Renal cortical epithelial cell (primary cell): ENCODE measurements at regions not wholly inside any gene's neighbourhood (a gene's known extent, or its start where the extent isn't known, plus 50 kb on each side); places are given as distances from the start of the nearest gene placed in this dataset.
"Not testable (repeated sequence)": the region's sequence is repeated elsewhere in the genome, so short reads cannot be mapped to it uniquely, and the experiment has no call there.

Source experiments
- DNase-seq: peaks from one replicate; pipeline ENCODE4 v3.0.0-alpha.2; 2011; ENCODE audit warnings: low read depth

DNA sequence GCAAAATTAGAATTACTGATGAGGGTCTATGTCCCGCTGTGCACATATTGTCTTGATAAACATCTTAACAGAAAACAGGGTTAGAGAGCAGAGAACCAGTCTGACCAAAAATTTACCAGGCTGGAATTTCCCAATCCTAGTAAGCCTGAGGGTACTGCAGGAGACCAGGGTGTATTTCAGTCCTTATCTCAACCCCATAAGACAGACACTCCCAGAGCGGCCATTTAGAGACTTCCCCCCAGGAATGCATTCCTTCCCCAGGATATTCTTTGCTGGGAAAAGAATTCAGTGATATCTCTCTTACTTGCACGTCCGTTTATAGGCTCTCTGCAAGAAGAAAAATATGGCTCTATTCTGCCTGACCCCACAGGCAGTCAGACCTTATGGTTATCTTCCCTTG lies 101.4 kb upstream of the FAM3C start:
- DNase-seq = not testable (repeated sequence)

DNA sequence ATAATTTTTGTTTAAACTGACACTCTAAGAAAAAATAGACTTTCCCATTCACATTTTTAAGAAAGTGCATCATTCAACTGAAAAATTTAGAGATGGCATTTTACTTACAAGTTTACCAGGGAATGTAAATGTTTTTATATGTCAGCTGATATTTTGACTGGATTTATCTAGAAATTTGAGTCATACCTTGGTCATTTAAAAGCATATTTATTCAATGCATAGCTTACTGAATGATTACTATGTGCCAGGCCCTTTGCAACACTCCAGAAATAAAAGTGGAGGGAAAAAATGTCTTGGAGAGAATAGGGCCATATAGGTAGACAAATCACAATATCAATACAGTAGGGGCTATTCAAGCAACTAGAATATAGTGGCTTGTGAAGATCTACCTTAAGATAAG lies 98.4 kb upstream of the FAM3C start:
- no peak for DNase-seq

DNA sequence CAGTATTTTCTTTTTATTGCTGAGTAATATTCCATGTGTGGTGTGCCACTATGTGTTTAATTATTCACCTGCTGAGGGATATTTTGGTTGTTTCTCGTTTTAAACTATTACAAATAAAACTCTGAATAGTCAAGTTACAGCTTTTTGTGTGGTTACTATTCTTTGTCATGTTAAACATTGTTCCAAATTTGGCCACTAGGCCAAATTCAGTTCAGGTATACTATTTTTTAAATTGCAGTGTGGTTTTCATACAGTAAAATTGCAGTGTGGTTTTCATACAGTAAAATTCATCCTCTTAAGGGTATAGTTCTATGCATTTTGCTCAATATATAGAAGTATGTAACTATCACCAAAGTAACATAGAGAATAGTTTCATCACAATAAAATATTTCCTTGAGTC lies 97.4 kb upstream of the FAM3C start:
- no peak for DNase-seq

DNA sequence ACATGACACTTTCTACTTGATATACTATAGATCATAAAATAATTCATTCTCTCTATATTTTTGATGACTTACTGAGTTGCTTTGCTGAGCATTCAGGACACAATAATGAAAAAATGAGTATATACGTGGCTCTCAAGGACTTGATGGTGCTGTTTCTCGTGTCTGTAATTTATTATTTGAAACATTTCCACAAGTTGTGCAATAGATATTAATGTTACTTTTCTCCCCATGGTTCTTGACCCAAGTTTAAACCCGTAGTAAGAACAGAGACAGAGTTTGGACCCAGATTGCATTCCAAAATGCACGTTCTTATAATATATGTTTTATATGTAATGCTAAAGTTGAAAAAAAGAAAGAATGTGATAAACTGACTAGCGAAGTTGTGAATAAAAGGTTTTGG lies 94.2 kb upstream of the FAM3C start:
- DNase-seq = no peak

DNA sequence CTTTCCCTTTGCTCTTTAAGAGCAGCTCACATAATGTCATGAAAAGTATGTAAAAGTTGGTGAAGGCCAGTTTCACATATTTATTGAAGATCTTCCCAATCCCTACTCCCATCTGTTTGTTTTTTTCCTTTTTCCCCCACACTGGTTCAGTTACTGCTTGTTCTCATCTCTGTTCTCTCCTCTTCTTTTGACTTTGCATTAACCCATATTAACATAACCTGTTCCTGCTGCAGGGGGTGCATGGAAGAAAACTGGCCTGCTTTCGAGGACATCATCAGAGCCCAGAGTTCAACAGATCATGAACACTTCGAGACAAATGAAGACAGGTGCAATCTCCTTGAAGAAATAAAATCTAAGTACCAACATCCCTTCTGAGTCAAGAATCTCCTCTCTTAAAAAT lies 93.3 kb upstream of the FAM3C start:
- DNase-seq = no peak

DNA sequence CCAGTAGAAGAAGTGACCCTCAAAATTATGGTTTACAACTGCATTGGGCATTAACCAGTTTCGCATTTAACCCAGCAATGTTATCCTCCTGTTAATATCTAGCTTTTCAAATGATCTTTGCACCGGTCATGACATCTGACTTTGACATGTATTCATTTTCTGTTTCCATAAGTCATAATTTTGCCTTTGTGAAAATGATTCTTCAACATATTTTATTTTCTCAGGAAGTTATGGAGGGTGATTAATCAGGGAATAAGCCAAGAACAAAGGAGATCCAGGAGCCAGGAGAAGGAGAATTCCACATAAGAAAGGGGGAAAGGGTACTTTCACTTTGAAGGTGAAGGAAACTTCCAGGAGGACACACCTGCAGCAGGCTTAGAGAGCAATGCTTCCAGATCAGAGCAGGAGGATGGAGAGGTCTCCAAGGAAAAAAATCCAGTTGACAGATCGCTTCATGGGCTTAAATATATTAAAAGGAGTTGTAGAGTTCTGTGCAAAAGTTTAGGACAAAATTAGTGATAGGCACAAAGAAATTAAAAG lies 92.1 kb upstream of the FAM3C start:
- DNase-seq = no peak

DNA sequence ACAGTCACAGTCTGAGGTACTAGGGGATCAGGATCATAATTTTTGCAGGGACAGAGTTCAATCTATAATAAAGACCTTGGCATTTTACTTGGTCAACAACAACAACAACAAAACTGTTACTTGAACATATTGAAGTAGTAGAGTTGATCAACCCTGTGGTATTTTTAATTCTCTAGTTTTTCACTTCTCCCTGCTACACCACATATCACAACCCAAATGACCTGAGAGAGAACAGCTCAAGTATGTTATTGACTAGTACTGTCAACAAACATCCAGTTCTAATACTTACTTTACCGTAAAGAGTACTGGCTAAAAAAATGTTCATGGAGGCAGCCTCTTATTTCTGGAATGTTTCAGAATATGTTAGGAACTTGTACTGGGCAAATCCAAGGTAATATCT lies 90.5 kb upstream of the FAM3C start:
- DNase-seq = no peak

DNA sequence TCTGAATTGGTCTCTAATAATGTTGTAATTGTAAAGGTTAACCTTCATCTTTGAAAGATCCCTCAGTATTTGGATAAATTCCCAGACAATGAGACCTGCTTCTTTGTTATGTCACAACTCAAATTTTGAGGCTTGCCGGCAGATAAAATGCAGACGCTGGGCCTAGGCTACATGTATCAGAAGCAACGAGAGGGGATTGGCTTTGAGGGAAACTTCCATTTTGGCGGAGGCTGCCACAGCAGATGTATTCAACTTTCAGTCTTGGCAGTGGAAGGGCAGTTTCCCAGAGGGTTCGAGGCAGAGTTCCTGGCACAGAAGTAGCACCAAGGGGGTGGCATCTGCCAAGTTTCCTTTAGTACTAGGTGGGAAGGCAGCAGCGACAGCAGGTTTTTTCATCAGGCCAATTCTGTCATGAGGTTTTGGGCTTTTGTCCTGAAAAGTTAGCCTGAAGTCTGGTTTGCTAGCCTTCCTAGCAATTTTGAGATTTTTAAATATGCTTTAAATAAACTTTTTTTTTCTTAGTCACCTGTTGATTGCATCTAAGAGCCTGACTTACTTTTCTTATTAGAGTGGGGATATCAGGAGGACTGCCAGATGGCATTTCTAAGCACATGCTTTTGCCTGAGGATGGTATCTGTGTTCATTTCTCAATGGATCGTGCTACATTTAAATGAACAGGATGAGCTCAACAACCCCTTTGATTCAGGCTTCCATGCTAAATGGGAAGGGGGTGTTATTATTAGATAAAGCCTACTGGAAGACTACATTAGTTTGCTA lies 89.5 kb upstream of the FAM3C start:
- no peak for DNase-seq

DNA sequence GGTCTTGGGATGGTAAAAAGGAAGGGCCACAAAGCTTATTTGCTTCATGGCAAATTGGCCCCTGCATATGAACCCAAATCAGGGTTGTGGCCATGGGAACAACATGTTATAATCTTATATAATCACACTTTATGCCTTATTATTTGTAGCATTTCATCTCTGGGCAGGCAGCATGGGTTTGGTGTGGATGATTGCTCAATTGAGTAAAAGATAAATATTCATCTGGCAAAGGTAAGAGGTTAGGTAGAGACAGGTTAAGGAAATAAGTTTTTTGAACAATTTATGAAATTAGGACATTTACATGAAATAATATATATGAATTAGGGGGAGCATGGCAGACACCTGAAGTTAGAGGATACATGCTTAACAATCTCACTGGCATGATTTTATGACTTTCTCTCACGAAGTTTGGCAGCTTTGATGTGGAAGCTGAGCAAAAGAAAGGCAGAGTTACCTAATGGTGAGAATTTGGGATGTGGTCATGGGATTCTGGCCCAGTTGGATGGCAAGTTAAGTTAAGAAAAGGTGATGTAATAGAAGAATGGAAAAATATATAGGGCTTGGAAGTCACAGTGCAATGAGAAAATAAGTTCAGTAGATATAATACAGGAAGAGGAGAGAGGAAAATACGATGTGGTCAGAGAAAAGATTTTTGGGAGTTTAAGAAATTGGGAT lies 88.1 kb upstream of the FAM3C start:
- DNase-seq = no peak

DNA sequence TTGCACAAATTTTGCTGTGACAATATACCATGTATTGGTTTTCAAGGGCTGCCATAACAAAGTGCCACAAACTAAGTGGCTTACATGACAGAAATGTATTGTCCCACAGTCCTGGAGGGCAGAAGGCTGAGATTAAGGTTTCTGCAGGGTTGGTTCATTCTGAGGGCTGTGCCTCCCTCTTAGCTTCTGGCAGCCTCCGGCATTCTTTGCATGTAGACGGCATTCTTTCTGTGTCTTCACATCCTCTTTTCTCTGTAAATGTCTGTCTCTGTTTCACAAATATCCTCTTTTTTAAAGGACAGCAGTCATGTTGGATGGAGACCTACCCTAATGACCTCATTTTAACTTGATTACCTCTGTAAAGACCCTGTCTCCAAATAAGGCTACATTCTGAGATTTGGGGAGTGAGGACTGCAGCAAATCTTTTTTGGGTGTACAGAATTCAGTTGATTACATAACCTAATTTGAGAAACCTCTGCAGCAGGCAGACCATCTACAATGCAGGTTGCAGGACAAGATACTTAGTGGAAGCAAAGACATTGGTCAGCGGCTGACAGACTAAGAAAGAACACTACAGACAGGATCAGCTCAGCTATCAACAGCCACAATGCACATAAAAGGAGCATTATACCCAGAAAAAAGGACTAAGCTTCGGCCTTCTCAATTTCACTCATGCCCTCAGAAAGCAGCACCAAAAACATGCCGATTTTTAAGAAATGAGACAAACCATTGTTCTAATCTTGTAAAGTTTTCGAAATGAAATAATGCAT lies 84.6 kb upstream of the FAM3C start:
- DNase-seq = no peak

DNA sequence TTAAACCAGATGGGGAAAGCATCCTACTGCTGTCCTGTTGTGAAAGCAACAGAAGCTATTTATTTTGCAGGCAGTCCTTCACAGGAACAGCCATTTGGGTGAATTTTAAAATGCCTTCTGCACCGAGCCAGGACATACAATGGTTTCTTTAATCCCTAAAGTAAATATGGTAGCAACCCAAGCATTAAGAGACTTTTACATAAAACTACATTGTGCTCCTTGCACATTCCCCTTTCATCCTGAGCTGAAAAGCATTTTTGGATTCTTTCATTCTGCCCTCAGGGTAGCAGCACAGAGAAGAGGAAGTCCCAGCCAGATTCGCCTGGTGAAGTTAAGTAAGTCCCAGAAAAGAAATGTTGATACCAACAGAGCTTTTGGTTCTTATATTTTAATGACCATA lies 84.0 kb upstream of the FAM3C start:
- peak; percentile 39 for DNase-seq

DNA sequence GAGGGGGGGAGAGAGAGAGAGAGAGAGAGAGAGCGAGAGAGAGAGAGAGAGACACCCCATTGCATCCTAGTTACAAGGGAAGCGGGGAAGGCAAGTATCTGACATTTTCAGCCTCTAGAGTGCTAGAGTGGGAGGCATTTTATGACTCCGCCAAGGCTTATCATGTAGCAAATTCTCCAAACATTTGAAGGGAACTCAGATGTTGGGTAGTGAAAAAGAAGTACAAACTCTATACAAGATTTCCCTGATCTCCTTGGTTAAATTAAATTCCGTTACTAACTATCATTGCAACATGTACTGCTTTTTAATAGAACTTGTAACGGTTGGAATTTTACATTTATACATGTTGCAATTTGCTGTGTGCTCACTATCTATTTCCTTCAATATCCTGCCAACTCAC lies 83.4 kb upstream of the FAM3C start:
- no peak for DNase-seq

DNA sequence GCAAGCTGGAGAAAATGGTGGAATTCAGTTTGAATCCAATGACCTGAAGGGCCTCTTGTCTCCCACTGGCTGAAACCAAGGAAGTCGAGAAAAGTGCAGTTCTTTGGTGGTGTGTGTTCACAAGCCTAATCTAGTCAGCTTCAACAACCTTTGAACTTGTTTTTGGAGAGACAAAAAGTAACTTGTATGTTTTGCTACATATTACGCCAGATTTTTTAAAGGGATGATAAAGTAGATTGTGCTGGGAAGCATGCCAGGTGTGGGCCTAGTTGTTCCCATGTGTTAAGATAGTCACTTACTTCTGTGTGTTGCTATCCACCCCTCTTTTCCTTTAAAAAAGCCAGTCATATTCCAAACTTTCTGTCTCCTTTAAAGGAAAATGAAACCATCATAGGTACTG lies 79.7 kb upstream of the FAM3C start:
- no peak for DNase-seq

DNA sequence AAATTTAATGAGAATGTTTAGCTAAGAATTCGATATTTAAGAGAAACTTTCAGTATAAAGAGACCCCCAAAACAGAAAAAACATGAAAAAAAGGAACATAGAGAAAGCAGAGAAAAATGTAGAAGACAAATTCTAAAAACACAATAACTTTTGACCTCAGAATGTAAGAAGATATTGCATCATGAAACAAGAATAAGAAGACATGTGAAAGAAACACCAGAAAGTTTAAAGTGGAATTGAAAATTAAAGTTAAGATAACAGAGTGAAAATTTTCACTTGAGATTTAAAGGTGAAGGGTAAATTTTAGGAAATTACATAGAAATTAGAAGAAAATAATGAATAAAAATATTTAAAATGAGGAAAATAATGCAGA lies 78.2 kb upstream of the FAM3C start:
- no peak for DNase-seq

DNA sequence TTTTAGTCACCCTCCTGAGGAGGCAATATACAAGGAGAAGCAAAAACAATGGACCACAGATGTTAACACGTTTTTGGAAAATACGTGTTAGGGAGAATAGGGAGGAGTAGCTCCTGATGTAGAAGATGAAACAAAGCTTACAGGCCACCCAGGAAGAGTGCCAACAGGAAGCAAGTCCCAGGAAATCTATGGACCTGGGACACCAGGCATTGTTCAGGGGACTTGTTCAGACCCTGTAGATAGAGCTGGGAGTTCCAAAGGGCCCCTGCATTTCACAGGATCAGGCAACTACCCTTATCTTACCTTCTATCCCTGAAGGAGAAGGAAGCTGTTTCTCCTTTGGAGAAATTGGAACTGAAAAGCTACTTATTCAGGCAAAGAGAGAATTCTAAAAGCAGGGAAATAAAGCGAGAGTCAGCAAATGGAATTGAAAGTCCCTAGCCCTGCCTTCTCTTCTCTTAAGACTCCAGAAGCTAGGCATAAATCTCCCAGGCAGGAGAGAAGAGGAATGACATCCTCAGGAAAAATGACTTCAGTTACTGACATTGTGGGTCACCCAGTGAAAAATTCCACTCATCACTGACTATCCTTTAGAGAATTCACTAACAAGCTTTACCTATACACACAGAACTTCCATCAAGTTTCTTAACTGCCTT lies 77.7 kb upstream of the FAM3C start:
- DNase-seq = peak; percentile 6

DNA sequence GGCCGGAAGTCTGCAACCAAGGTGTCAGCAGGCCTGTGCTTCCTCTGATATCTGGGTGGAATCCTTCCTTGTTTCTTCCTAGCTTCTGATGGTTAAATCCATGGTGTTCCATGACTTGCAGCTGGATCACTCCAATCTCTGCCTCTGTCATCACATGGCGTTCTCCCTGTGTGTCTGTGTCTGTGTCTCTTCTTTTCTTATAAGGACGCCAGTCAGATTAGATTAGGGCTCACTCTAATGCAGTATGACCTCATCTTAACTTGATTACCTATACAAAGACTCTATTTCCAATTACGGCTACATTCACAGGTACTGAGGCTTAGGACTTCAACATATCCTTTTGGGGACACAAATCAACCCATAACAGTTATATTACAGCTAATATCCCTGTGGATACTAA lies 70.3 kb upstream of the FAM3C start:
- no peak for DNase-seq

DNA sequence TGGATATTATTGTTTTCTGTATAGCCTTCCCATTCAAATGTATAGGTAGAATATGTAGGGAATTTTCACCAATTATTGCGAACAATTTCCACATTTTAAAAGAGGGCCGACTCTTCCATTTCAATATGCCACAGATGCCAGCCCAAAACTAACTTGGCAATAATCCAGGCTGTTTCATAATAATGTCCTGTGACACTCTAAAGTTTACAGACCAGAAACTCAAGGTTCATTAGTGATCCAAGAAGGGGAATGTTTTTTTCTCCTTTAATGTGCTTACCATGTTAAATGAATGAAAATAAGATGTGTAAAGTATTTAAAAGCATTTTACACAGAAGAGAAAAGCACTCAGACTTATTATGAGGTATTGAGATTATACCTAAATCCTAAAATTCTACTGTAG lies 63.0 kb upstream of the FAM3C start:
- peak; percentile 56 for DNase-seq

DNA sequence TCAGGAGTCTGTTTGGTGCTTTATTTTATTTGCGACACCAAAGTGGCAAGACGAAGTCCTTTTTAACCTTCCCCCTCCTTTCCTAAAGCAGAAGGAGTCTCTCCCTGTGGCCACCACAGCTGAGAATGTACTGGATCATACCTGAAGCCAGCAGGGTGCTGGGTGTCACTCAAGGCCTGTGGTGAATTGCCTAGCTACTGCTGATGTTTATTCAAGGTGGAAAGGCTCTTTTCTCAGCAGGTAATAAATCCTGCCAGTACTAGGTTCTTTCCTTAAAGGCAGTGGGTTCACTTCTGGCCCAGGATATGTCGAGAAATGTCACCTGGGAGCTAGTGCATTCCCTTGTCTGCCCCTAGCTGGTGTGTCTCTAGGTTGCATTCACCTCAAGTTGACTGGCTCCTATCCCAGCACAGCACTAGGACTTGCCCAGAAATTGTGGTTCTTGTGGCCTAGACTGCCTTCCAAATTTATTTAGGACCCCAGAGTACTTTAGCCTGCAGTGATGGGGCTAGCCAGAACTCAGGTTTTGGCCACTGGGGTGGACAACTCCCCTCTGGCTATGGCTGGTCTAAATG lies 60.8 kb upstream of the FAM3C start:
- no peak for DNase-seq

DNA sequence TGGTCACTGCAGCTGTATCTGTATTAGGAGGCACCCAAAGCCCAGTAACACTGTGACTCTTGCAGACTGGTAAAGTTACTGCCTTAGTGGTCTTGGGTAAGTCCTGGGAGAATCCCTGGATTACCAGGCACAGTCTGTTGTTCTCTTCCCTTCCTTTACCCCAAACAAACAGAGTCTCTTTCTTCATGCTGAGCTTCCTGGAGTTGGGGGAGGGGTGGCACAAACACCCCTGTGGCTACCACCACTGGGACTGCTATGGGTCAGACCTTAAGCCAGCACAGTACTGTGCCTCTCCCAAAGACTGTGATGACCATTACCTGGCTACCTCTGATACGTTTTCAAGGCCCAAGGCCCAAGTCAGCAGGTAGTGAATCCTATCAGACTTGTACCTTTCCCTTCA lies 59.9 kb upstream of the FAM3C start:
- no peak for DNase-seq

DNA sequence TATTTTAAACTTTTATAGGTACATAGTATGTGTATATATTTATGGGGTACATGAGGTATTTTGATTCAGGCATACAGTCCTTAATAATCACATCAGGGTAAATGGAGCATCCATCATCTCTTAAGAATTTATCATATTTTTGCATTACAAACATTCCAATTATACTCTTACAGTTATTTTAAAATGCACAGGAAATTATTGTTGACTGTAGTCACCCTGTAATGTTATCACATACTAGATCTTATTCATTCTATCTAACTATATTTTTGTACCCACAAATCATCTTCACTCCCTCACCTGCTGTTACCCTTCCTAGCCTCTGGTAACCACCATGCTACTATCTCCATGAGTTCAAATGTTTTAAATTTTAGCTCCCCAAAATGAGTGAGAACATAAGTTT lies 56.3 kb upstream of the FAM3C start:
- no peak for DNase-seq

DNA sequence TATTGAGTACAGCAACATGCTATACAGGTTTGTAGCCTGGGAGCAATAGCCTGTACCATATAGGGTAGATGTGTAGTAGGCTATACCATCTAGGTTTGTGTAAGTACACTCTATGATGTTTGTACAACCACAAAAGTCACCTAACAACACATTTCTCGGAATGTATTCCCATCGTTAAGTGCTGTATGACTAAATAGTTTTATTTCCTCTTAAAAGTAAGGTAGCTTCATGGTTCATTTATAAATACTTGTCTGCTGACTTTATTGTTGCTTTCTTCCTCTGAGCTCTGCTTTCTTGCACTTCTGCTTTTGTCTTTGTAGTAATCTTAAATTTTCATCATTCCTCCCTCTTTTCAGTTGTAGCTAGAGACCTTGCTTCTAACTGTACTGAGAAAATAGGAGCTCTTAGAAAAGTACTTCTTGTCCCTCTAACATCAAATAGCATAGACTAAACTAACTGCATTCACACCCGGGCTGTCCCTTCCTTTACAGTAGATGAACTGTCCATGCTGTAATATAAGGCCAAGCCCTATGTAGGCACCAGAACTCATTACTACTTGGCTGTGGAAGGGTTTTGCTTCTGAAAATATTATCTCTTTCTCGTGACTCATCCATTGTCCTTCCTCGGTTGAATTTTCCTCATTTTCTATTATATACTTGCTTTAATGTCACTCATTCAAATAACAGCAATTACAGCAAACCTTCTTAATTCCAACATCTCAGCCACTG lies 55.4 kb upstream of the FAM3C start:
- DNase-seq = no peak
